ENCODE measurements at regions not wholly inside any gene's neighbourhood (a gene's known extent, or its start where the extent isn't known, plus 50 kb on each side); places are given as distances from the start of the nearest gene placed in this dataset.
"Not testable (repeated sequence)": the region's sequence is repeated elsewhere in the genome, so short reads cannot be mapped to it uniquely, and the experiment has no call there.

DNA sequence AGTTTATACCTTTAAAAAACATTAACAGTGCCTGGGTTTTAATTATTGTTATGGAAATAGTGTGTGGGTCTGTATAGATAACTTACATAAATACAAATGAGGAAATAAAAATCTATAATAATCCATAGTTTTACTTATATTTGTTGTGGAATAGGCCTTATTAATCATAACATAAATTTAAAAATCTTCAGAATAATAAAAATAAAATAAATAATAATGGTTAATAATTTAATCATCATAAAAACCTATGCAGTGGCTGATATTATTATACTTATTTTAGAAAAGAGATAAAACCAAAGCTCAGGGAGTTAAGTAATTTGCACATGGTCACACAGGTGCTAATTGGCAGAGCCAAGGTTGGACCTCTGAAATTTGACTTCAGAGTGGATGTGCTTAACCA lies 785.3 kb upstream of the SEMA6A start:
- DNase-seq = no peak

- DNase-seq = no peak
Observed at GRCh38 chr5:117357886-117358285, 783.3 kb upstream of the SEMA6A start.

DNA sequence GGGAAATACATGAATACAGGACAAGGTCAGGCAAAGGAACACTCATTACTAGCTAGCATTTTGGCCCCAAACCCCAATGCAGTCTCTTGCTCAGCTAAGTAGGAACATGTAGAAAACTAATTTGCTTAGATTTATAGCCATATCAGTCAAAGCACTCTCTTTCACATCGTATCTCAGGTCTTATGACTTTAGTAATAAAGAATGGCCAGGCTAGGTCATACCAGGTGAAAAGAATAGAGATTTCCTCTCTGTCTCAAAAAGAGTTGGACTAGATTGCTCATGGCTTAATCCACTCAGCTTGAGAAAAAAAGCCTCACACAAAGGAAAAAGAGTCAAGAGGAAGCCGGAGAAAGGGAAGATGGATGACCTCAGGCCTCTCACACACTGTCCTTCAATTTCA lies 772.7 kb upstream of the SEMA6A start:
- no peak for DNase-seq

GRCh38 chr5:117343726-117344125 lies 769.1 kb upstream of the SEMA6A start:
- not testable (repeated sequence) for DNase-seq

DNA sequence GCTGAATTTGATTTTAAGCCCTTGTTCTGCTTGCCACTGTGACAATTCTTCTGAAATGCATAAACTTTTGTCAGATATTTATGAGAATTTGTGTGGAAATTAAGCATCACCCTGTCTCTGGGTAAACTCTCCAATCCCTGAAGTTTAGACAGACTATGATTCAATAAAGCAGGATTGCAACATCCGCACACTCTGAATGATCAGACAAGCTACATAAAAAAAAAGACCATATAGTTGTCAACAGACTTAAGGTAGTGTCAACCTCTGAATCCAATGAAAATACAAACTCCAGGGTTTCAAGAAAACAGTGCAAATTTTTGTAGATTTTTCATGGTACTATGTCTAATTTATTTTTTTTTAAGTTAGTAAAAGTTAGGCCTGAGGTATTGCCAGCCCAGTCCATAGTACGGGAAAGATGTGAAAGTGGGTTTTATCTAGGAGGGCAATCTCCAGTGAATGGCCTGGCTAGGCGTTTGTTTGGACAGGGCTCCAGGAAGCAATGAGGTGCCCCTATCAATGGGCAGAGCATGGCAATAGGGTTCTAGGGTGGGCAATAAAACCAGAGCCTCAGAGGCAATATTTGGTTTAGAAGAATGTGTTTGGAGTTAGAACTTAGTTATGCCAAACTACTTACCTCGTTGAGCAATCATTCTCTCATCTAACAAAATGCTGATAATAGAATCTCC lies 762.6 kb upstream of the SEMA6A start:
- no peak for DNase-seq

GRCh38 chr5:117336208-117336607 lies 761.6 kb upstream of the SEMA6A start:
- DNase-seq = no peak

GRCh38 chr5:117333011-117333410 lies 758.4 kb upstream of the SEMA6A start:
- no peak for DNase-seq

DNA sequence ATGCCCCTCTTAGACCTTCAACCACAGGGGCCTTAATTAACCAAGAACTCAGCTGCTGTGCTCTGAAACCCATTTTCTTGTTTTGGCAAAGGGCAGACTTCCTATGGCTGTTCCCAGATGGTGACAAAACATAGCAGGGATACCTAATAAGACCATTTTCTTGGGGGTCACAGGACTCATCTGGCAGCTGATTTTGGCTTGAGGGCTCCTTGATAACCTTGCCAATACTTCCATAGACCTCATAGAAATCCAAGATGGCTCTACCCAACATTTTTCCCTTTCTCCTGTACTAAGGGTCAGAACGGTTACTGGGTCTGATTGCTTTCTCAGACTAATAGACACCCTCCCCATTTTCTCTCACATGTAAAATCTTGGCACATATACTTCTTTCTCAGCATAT lies 757.7 kb upstream of the SEMA6A start:
- no peak for DNase-seq

- DNase-seq = no peak
Observed at GRCh38 chr5:117327511-117327910, 752.9 kb upstream of the SEMA6A start.

GRCh38 chr5:117326997-117327396 lies 752.4 kb upstream of the SEMA6A start:
- DNase-seq = no peak

- DNase-seq = no peak
Observed at GRCh38 chr5:117318528-117318927, 743.9 kb upstream of the SEMA6A start.

- no peak for DNase-seq
Observed at GRCh38 chr5:117315170-117315569, 740.5 kb upstream of the SEMA6A start.

- not testable (repeated sequence) for DNase-seq
Observed at GRCh38 chr5:117304512-117305107, 730.0 kb upstream of the SEMA6A start.

DNA sequence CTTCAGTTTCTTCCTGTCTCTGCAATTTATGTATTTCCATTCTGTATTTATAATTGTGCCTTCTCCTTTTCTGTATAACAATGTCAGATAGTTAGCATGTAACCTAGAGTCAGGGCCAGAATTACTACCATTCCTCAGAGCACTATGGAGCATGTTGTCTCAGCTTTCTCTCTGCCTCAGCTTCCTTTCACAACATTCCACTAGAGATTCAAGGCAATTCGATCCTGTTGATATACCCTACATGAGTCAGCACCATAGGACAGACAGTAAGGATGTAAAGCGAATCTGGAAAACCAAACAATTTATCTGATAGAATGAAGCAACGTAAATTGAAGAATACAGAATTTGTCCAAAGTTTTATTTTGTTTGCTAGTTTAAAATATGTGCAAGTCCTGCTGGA lies 728.3 kb upstream of the SEMA6A start:
- DNase-seq = no peak

GRCh38 chr5:117302473-117302872 lies 727.9 kb upstream of the SEMA6A start:
- DNase-seq = no peak

DNA sequence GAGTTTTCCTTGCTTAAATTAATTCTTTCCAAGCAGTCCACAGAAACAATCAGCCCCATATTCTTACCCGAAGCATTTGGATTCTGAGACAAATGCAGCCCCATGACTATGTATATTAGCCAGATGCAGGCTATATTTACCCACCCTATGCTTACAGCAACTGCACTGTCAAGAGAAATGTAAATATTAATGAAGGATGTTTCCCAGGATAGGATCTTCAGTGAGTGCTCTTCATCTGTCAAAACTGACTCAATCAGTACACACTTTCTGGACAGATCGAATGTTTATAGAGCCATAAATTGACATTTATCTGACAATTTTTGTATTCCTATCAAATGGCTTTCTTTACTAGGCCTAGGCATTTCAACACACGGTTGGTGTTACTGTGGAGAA lies 725.3 kb upstream of the SEMA6A start:
- DNase-seq = no peak

GRCh38 chr5:117299224-117299935 lies 724.8 kb upstream of the SEMA6A start:
- DNase-seq = no peak

- no peak for DNase-seq
Observed at GRCh38 chr5:117296872-117297271, 722.2 kb upstream of the SEMA6A start.

- DNase-seq = no peak
Observed at GRCh38 chr5:117295941-117296340, 721.3 kb upstream of the SEMA6A start.

- DNase-seq = no peak
Observed at GRCh38 chr5:117286813-117287212, 712.2 kb upstream of the SEMA6A start.

DNA sequence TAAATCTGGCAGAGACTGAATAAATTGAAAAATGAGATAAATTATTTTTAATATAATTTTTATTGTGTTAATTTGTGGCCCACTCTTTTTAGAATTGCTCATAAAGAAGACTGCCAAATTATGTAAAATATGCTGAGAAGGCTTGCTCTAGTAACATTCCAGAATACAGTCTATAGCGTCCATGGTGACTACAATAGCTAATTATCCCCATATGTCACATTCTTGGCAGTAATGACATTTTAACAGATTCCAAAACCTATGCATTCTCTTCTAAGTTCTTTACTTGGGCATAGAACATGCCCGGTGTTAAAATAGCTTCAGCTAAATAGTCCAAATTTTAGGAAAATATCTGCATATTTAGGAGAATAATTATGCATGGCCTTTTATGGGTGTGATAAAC lies 697.0 kb upstream of the SEMA6A start:
- no peak for DNase-seq

GRCh38 chr5:117266280-117266679 lies 691.7 kb upstream of the SEMA6A start:
- no peak for DNase-seq

GRCh38 chr5:117263231-117263630 lies 688.6 kb upstream of the SEMA6A start:
- no peak for DNase-seq

DNA sequence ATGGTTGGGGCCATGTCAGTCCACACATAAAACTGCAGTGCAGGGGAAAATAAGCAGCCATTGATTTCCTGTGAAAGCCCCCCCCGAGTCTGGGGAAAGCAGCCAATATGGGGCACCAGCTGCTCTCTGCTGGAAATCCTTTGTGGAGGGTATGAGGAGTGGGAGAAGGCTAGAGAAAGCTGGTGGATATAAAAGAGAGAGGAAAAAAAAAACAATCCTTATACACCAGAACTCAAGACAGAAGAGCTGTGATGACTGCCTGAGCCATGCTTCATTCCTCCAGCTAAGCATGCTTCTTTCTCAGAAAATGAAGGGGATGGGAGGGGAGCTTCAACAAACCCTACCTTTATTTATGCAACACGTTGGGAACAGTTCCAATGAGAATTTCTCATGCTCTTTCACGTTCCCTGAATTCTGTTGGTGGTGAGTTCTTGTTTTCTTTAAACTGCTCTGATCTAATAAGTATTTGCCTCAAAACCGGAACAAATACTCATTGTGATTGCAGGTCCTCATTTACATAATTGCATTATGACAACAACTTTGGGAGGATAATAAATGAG lies 688.0 kb upstream of the SEMA6A start:
- DNase-seq = no peak

All from CD4-positive, alpha-beta T cell treated with Interleukin-17A for 4 hours (primary cell).